SK-N-SH (cell line): ENCODE measurements at regions not wholly inside any gene's neighbourhood (a gene's known extent, or its start where the extent isn't known, plus 50 kb on each side); places are given as distances from the start of the nearest gene placed in this dataset.

Experiments
- CTCF ChIA-PET: fragments of 300-600, 350-600 bp; formaldehyde crosslinking; extraction: SDS; loops from one replicate; lab custom pipeline; 2021; lab: Yijun Ruan, JAX
- POLR2A ChIA-PET: fragments of 350-600 bp; sonication (Branson Sonifier 250); formaldehyde crosslinking; extraction: SDS; loops from one replicate; lab custom pipeline; 2020; ENCODE audit warnings: antibody characterized with exemption, inconsistent platforms; lab: Yijun Ruan, JAX
- DNase-seq: peaks from one replicate; pipeline ENCODE4 v3.0.0; 2012
- H2AFZ ChIP-seq: fragments of 200-600 bp; sonication (generic); 2 replicates; pipeline ENCODE4 v1.8.1; 2016; ENCODE audit warnings: antibody characterized with exemption, mild to moderate bottlenecking, low read depth
- H3F3A ChIP-seq: fragments of 200-600 bp; sonication (generic); replicated peaks from 2 replicates; pipeline ENCODE3; 2016; ENCODE audit warnings: antibody characterized with exemption, mild to moderate bottlenecking; ENCODE audit not compliant: insufficient read depth
- H3K27ac ChIP-seq, 2 experiments: fragments of 200-500 bp in 1 of 2; fragments of 200-600 bp in 1 of 2; sonication (Bioruptor generic) in 1 of 2; sonication (generic), shearing (Covaris generic) in 1 of 2; 2 replicates each; pipeline versions ENCODE4 v1.5.1 to v1.6.1; 2014 to 2016; ENCODE audit warnings: low read depth in 2 of 2, inconsistent platforms in 1 of 2, low read length in 1 of 2, mild to moderate bottlenecking in 1 of 2, mixed read lengths in 1 of 2
- H3K27me3 ChIP-seq: fragments of 200-600 bp; sonication (generic), shearing (Covaris generic); 2 replicates; pipeline ENCODE4 v1.6.1; 2016; ENCODE audit warnings: mixed run types; ENCODE audit not compliant: insufficient read depth
- H3K36me3 ChIP-seq, 2 experiments: fragments of 200-500 bp in 1 of 2; fragments of 200-600 bp in 1 of 2; sonication (Bioruptor generic) in 1 of 2; sonication (generic) in 1 of 2; replicated peaks in 1 of 2; 2 replicates each; pipeline versions ENCODE3 to v1.5.1; 2014 to 2016; ENCODE audit warnings: low read length in 1 of 2, mild to moderate bottlenecking in 1 of 2; ENCODE audit not compliant: insufficient read depth in 2 of 2, control insufficient read depth in 1 of 2
- H3K4me1 ChIP-seq, 2 experiments: fragments of 200-500 bp in 1 of 2; fragments of 200-600 bp in 1 of 2; sonication (Bioruptor generic) in 1 of 2; sonication (generic), shearing (Covaris generic) in 1 of 2; 2 replicates each; pipeline versions ENCODE4 v1.5.1 to v1.6.1; 2014 to 2016; ENCODE audit warnings: low read depth in 1 of 2, low read length in 1 of 2, mixed run types in 1 of 2; ENCODE audit not compliant: insufficient read depth in 2 of 2, control insufficient read depth in 1 of 2
- H3K4me2 ChIP-seq: fragments of 200-600 bp; sonication (generic), shearing (Covaris generic); 2 replicates; pipeline ENCODE4 v1.6.1; 2017; ENCODE audit warnings: mixed run types
- H3K4me3 ChIP-seq, 2 experiments: fragments of 200-500 bp in 1 of 2; fragments of 200-600 bp in 1 of 2; sonication (Bioruptor generic) in 1 of 2; sonication (generic), shearing (Covaris generic) in 1 of 2; 2 replicates each; pipeline versions ENCODE4 v1.5.1 to v1.8.1; 2014 to 2016; ENCODE audit warnings: low read depth in 2 of 2, inconsistent platforms in 1 of 2, low read length in 1 of 2, mild to moderate bottlenecking in 1 of 2, mixed read lengths in 1 of 2, moderate library complexity in 1 of 2
- H3K79me2 ChIP-seq: fragments of 200-600 bp; sonication (generic); 2 replicates; pipeline ENCODE4 v1.8.1; 2017; ENCODE audit warnings: mild to moderate bottlenecking; ENCODE audit not compliant: insufficient read depth
- H3K9ac ChIP-seq: fragments of 200-600 bp; sonication (generic); 2 replicates; pipeline ENCODE4 v1.6.1; 2017; ENCODE audit warnings: mixed run types
- H3K9me2 ChIP-seq: fragments of 200-600 bp; sonication (generic); 2 replicates; pipeline ENCODE4 v1.6.1; 2017; ENCODE audit warnings: mixed run types
- H3K9me3 ChIP-seq: fragments of 200-600 bp; sonication (generic); 2 replicates; pipeline ENCODE4 v1.6.1; 2017; ENCODE audit warnings: mixed run types, mild to moderate bottlenecking, moderate library complexity
- H4K20me1 ChIP-seq: fragments of 200-600 bp; sonication (generic); 2 replicates; pipeline ENCODE4 v1.6.1; 2017; ENCODE audit warnings: mild to moderate bottlenecking, mixed run types; ENCODE audit not compliant: insufficient read depth
- CHD2 ChIP-seq: fragments of 150-350 bp; IDR thresholded peaks from 2 replicates; pipeline ENCODE4 v1.6.1; 2018; ENCODE audit warnings: low read length; ENCODE audit not compliant: partially characterized antibody
- EZH2phosphoT487 ChIP-seq: fragments of 200-600 bp; sonication (generic); IDR thresholded peaks from 2 replicates; pipeline ENCODE4 v1.6.1; 2017; ENCODE audit warnings: low read depth, mixed run types, mild to moderate bottlenecking, antibody characterized with exemption, moderate library complexity, borderline replicate concordance
- FOSL2 ChIP-seq: IDR thresholded peaks from 2 replicates; pipeline ENCODE4 v1.4.0; 2012; ENCODE audit warnings: low read depth, mild to moderate bottlenecking, moderate library complexity, borderline replicate concordance
- GABPA ChIP-seq: IDR thresholded peaks from 2 replicates; pipeline ENCODE4 v1.4.0; 2012; ENCODE audit warnings: low read depth, mild to moderate bottlenecking
- GATA2 ChIP-seq: sonication (generic); formaldehyde crosslinking; IDR thresholded peaks from 2 replicates; pipeline ENCODE4 v1.5.0; 2020; ENCODE audit warnings: mild to moderate bottlenecking, missing genetic modification reagents
- JUND ChIP-seq: IDR thresholded peaks from 2 replicates; pipeline ENCODE4 v1.4.0; 2012
- MEF2A ChIP-seq: IDR thresholded peaks from 2 replicates; pipeline ENCODE4 v1.4.0; 2012; ENCODE audit warnings: low read depth, borderline replicate concordance
- POLR2AphosphoS5 ChIP-seq: IDR thresholded peaks from 2 replicates; pipeline ENCODE4 v1.6.1; 2012; ENCODE audit warnings: low read depth, low read length
- RAD21 ChIP-seq: IDR thresholded peaks from 2 replicates; pipeline ENCODE4 v1.6.1; 2012; ENCODE audit warnings: mild to moderate bottlenecking, low read length
- RXRA ChIP-seq: IDR thresholded peaks from 2 replicates; pipeline ENCODE4 v1.4.0; 2012; ENCODE audit warnings: low read depth, mild to moderate bottlenecking, borderline replicate concordance
- TAF1 ChIP-seq: IDR thresholded peaks from 2 replicates; pipeline ENCODE4 v1.6.1; 2012; ENCODE audit warnings: low read depth, mild to moderate bottlenecking, low read length, moderate library complexity, borderline replicate concordance
- TCF12 ChIP-seq: IDR thresholded peaks from 2 replicates; pipeline ENCODE4 v1.4.0; 2012
- WGBS: methylation state at CpG from one replicate; pipeline ENCODE4 v1.1.6; 2017; ENCODE audit warnings: low lambda C conversion rate; 5-methylcytosine and 5-hydroxymethylcytosine counted together
- TF ChIP-seq, protein P1 (sequence below): IDR thresholded peaks from 2 replicates; pipeline ENCODE4 v1.4.0; 2012; ENCODE audit warnings: low read depth, borderline replicate concordance
- TF ChIP-seq, protein P2 (sequence below): IDR thresholded peaks from 2 replicates; pipeline ENCODE4 v1.6.1; 2012; ENCODE audit warnings: mild to moderate bottlenecking, low read depth, low read length, moderate library complexity
- TF ChIP-seq, protein P3 (sequence below): IDR thresholded peaks from 2 replicates; pipeline ENCODE4; 2012

DNA sequence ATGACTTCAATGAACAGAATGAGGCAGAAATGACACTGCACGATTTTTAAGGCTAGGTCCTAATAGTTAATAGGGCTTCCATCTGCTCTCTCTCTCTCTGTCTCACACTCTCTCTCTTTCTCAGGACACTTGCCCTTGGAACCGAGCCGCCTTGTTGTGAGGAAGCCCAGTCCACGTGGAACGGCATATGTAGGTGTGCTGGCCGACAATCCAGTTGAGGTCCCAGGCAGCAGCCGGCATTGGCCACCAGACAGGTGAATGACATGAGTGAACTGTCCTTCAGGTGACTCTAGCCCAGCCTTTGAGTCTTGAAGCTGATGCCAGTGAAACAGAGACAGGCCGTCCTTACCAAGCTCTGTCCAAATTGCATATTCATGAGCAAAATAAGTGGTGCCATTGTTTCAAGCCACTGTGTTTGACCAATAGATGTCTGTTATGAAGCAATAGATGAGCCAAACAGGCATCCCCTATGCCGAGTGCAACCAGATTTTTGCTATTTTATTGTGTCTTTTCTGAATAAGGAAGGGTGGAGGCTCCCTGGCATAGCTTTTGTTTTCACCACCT lies 217.5 kb upstream of the LHX5 start:
- no peak overlapping the region for H2AFZ ChIP-seq
- H3K79me2 ChIP-seq = no peaks in the 10 kb centered on the region
- H3F3A ChIP-seq = no peaks in the 10 kb centered on the region
- POLR2A ChIA-PET = no interaction called here
- no peaks in the 10 kb centered on the region for H3K9me3 ChIP-seq
- no peak overlapping the region for H3K4me3 ChIP-seq
- H3K36me3 ChIP-seq = no peaks in the 10 kb centered on the region
- H3K27me3 ChIP-seq = peaks cover 8% of the 10 kb centered on the region; the same call in 1 of the 2 replicates
- no peak for DNase-seq
- CTCF ChIA-PET = no interaction called here
- 57% methylated on average over 9 of the region's 9 CpGs for WGBS
- H3K4me2 ChIP-seq = no peak overlapping the region
- no peak overlapping the region for H3K9ac ChIP-seq
- no peak overlapping the region for H3K27ac ChIP-seq
- H4K20me1 ChIP-seq = no peaks in the 10 kb centered on the region
- H3K4me1 ChIP-seq = no peaks in the 10 kb centered on the region
- TF ChIP-seq CHD2 (no peak), JUND (no peak), TAF1 (no peak), EZH2phosphoT487 (no peak), POLR2AphosphoS5 (no peak), GABPA (no peak), RAD21 (no peak), FOSL2 (no peak)
- TF ChIP-seq, protein P1, sequence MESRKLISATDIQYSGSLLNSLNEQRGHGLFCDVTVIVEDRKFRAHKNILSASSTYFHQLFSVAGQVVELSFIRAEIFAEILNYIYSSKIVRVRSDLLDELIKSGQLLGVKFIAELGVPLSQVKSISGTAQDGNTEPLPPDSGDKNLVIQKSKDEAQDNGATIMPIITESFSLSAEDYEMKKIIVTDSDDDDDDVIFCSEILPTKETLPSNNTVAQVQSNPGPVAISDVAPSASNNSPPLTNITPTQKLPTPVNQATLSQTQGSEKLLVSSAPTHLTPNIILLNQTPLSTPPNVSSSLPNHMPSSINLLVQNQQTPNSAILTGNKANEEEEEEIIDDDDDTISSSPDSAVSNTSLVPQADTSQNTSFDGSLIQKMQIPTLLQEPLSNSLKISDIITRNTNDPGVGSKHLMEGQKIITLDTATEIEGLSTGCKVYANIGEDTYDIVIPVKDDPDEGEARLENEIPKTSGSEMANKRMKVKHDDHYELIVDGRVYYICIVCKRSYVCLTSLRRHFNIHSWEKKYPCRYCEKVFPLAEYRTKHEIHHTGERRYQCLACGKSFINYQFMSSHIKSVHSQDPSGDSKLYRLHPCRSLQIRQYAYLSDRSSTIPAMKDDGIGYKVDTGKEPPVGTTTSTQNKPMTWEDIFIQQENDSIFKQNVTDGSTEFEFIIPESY = no peak
- TF ChIP-seq, protein P2, sequence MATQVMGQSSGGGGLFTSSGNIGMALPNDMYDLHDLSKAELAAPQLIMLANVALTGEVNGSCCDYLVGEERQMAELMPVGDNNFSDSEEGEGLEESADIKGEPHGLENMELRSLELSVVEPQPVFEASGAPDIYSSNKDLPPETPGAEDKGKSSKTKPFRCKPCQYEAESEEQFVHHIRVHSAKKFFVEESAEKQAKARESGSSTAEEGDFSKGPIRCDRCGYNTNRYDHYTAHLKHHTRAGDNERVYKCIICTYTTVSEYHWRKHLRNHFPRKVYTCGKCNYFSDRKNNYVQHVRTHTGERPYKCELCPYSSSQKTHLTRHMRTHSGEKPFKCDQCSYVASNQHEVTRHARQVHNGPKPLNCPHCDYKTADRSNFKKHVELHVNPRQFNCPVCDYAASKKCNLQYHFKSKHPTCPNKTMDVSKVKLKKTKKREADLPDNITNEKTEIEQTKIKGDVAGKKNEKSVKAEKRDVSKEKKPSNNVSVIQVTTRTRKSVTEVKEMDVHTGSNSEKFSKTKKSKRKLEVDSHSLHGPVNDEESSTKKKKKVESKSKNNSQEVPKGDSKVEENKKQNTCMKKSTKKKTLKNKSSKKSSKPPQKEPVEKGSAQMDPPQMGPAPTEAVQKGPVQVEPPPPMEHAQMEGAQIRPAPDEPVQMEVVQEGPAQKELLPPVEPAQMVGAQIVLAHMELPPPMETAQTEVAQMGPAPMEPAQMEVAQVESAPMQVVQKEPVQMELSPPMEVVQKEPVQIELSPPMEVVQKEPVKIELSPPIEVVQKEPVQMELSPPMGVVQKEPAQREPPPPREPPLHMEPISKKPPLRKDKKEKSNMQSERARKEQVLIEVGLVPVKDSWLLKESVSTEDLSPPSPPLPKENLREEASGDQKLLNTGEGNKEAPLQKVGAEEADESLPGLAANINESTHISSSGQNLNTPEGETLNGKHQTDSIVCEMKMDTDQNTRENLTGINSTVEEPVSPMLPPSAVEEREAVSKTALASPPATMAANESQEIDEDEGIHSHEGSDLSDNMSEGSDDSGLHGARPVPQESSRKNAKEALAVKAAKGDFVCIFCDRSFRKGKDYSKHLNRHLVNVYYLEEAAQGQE = no peak
- H3K9me2 ChIP-seq = no peaks in the 10 kb centered on the region

DNA sequence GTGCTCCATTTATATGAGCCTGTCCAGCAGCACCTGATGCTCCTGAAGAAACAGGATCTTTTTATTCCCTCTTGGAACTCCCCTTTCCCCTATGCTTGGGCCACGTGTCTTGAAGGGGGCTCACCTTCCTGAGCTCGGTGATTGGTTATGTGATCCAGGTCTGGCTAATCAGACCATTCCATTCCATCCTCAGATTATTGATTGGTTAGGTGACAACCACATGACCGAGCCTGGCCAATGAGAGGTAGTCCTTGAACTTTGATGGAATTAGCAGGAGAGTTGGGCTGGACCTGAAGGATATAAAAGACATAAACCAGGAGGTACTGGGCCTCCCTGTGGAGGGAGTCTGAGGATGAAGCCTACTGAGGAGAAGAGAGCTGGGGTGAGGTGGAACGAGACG lies 216.6 kb upstream of the LHX5 start:
- Histone ChIP-seq H3F3A (no peaks in the 10 kb centered on the region), H3K9me2 (no peaks in the 10 kb centered on the region), H4K20me1 (no peaks in the 10 kb centered on the region), H2AFZ (no peak overlapping the region), H3K4me1 (no peaks in the 10 kb centered on the region; a peak in 1 of 4 replicates), H3K4me3 (no peak overlapping the region), H3K36me3 (no peaks in the 10 kb centered on the region), H3K27me3 (peaks cover 8% of the 10 kb centered on the region; the same call in 1 of the 2 replicates), H3K4me2 (no peak overlapping the region), H3K27ac (no peak overlapping the region), H3K9me3 (no peaks in the 10 kb centered on the region), H3K9ac (no peak overlapping the region), H3K79me2 (no peaks in the 10 kb centered on the region)
- TF ChIP-seq, protein P3, sequence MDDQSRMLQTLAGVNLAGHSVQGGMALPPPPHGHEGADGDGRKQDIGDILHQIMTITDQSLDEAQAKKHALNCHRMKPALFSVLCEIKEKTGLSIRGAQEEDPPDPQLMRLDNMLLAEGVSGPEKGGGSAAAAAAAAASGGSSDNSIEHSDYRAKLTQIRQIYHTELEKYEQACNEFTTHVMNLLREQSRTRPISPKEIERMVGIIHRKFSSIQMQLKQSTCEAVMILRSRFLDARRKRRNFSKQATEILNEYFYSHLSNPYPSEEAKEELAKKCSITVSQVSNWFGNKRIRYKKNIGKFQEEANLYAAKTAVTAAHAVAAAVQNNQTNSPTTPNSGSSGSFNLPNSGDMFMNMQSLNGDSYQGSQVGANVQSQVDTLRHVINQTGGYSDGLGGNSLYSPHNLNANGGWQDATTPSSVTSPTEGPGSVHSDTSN = no peak
- TF ChIP-seq MEF2A (no peak), GATA2 (no peak), TCF12 (no peak), RXRA (no peak)
- DNase-seq = no peak
- ChIA-PET CTCF (no interaction called here), POLR2A (no interaction called here)
- 41% methylated on average over 5 of the region's 5 CpGs for WGBS
